SK-N-SH (cell line): ENCODE measurements at regions not wholly inside any gene's neighbourhood (a gene's known extent, or its start where the extent isn't known, plus 50 kb on each side); places are given as distances from the start of the nearest gene placed in this dataset.

Experiments
- CTCF ChIA-PET: fragments of 300-600, 350-600 bp; formaldehyde crosslinking; extraction: SDS; loops from one replicate; lab custom pipeline; 2021; lab: Yijun Ruan, JAX
- POLR2A ChIA-PET: fragments of 350-600 bp; sonication (Branson Sonifier 250); formaldehyde crosslinking; extraction: SDS; loops from one replicate; lab custom pipeline; 2020; ENCODE audit warnings: antibody characterized with exemption, inconsistent platforms; lab: Yijun Ruan, JAX
- DNase-seq: peaks from one replicate; pipeline ENCODE4 v3.0.0; 2012
- H2AFZ ChIP-seq: fragments of 200-600 bp; sonication (generic); 2 replicates; pipeline ENCODE4 v1.8.1; 2016; ENCODE audit warnings: antibody characterized with exemption, mild to moderate bottlenecking, low read depth
- H3F3A ChIP-seq: fragments of 200-600 bp; sonication (generic); replicated peaks from 2 replicates; pipeline ENCODE3; 2016; ENCODE audit warnings: antibody characterized with exemption, mild to moderate bottlenecking; ENCODE audit not compliant: insufficient read depth
- H3K27ac ChIP-seq, 2 experiments: fragments of 200-500 bp in 1 of 2; fragments of 200-600 bp in 1 of 2; sonication (Bioruptor generic) in 1 of 2; sonication (generic), shearing (Covaris generic) in 1 of 2; 2 replicates each; pipeline versions ENCODE4 v1.5.1 to v1.6.1; 2014 to 2016; ENCODE audit warnings: low read depth in 2 of 2, inconsistent platforms in 1 of 2, low read length in 1 of 2, mild to moderate bottlenecking in 1 of 2, mixed read lengths in 1 of 2
- H3K27me3 ChIP-seq: fragments of 200-600 bp; sonication (generic), shearing (Covaris generic); 2 replicates; pipeline ENCODE4 v1.6.1; 2016; ENCODE audit warnings: mixed run types; ENCODE audit not compliant: insufficient read depth
- H3K36me3 ChIP-seq, 2 experiments: fragments of 200-500 bp in 1 of 2; fragments of 200-600 bp in 1 of 2; sonication (Bioruptor generic) in 1 of 2; sonication (generic) in 1 of 2; replicated peaks in 1 of 2; 2 replicates each; pipeline versions ENCODE3 to v1.5.1; 2014 to 2016; ENCODE audit warnings: low read length in 1 of 2, mild to moderate bottlenecking in 1 of 2; ENCODE audit not compliant: insufficient read depth in 2 of 2, control insufficient read depth in 1 of 2
- H3K4me1 ChIP-seq, 2 experiments: fragments of 200-500 bp in 1 of 2; fragments of 200-600 bp in 1 of 2; sonication (Bioruptor generic) in 1 of 2; sonication (generic), shearing (Covaris generic) in 1 of 2; 2 replicates each; pipeline versions ENCODE4 v1.5.1 to v1.6.1; 2014 to 2016; ENCODE audit warnings: low read depth in 1 of 2, low read length in 1 of 2, mixed run types in 1 of 2; ENCODE audit not compliant: insufficient read depth in 2 of 2, control insufficient read depth in 1 of 2
- H3K4me2 ChIP-seq: fragments of 200-600 bp; sonication (generic), shearing (Covaris generic); 2 replicates; pipeline ENCODE4 v1.6.1; 2017; ENCODE audit warnings: mixed run types
- H3K4me3 ChIP-seq, 2 experiments: fragments of 200-500 bp in 1 of 2; fragments of 200-600 bp in 1 of 2; sonication (Bioruptor generic) in 1 of 2; sonication (generic), shearing (Covaris generic) in 1 of 2; 2 replicates each; pipeline versions ENCODE4 v1.5.1 to v1.8.1; 2014 to 2016; ENCODE audit warnings: low read depth in 2 of 2, inconsistent platforms in 1 of 2, low read length in 1 of 2, mild to moderate bottlenecking in 1 of 2, mixed read lengths in 1 of 2, moderate library complexity in 1 of 2
- H3K79me2 ChIP-seq: fragments of 200-600 bp; sonication (generic); 2 replicates; pipeline ENCODE4 v1.8.1; 2017; ENCODE audit warnings: mild to moderate bottlenecking; ENCODE audit not compliant: insufficient read depth
- H3K9ac ChIP-seq: fragments of 200-600 bp; sonication (generic); 2 replicates; pipeline ENCODE4 v1.6.1; 2017; ENCODE audit warnings: mixed run types
- H3K9me2 ChIP-seq: fragments of 200-600 bp; sonication (generic); 2 replicates; pipeline ENCODE4 v1.6.1; 2017; ENCODE audit warnings: mixed run types
- H3K9me3 ChIP-seq: fragments of 200-600 bp; sonication (generic); 2 replicates; pipeline ENCODE4 v1.6.1; 2017; ENCODE audit warnings: mixed run types, mild to moderate bottlenecking, moderate library complexity
- H4K20me1 ChIP-seq: fragments of 200-600 bp; sonication (generic); 2 replicates; pipeline ENCODE4 v1.6.1; 2017; ENCODE audit warnings: mild to moderate bottlenecking, mixed run types; ENCODE audit not compliant: insufficient read depth
- CHD2 ChIP-seq: fragments of 150-350 bp; IDR thresholded peaks from 2 replicates; pipeline ENCODE4 v1.6.1; 2018; ENCODE audit warnings: low read length; ENCODE audit not compliant: partially characterized antibody
- ELF1 ChIP-seq: IDR thresholded peaks from 2 replicates; pipeline ENCODE4 v1.4.0; 2012
- EP300 ChIP-seq, 2 experiments: IDR thresholded peaks; 2 replicates each; pipeline versions ENCODE4 v1.4.0 to v1.6.1; 2012; ENCODE audit warnings: borderline replicate concordance in 1 of 2, low read depth in 1 of 2, low read length in 1 of 2
- FOSL2 ChIP-seq: IDR thresholded peaks from 2 replicates; pipeline ENCODE4 v1.4.0; 2012; ENCODE audit warnings: low read depth, mild to moderate bottlenecking, moderate library complexity, borderline replicate concordance
- GATA2 ChIP-seq: sonication (generic); formaldehyde crosslinking; IDR thresholded peaks from 2 replicates; pipeline ENCODE4 v1.5.0; 2020; ENCODE audit warnings: mild to moderate bottlenecking, missing genetic modification reagents
- JUND ChIP-seq: IDR thresholded peaks from 2 replicates; pipeline ENCODE4 v1.4.0; 2012
- MAX ChIP-seq: IDR thresholded peaks from 2 replicates; pipeline ENCODE4 v1.4.0; 2012; ENCODE audit warnings: low read depth
- MEF2A ChIP-seq: IDR thresholded peaks from 2 replicates; pipeline ENCODE4 v1.4.0; 2012; ENCODE audit warnings: low read depth, borderline replicate concordance
- NFIC ChIP-seq: IDR thresholded peaks from 2 replicates; pipeline ENCODE4 v1.4.0; 2012; ENCODE audit warnings: borderline replicate concordance
- NRF1 ChIP-seq: IDR thresholded peaks from 2 replicates; pipeline ENCODE4 v1.6.1; 2012; ENCODE audit warnings: low read depth, mild to moderate bottlenecking, low read length
- POLR2AphosphoS5 ChIP-seq: IDR thresholded peaks from 2 replicates; pipeline ENCODE4 v1.6.1; 2012; ENCODE audit warnings: low read depth, low read length
- RAD21 ChIP-seq: IDR thresholded peaks from 2 replicates; pipeline ENCODE4 v1.6.1; 2012; ENCODE audit warnings: mild to moderate bottlenecking, low read length
- RFX5 ChIP-seq: IDR thresholded peaks from 2 replicates; pipeline ENCODE4 v1.6.1; 2012; ENCODE audit warnings: mild to moderate bottlenecking, improper control_type of control experiment, low read length
- SIN3A ChIP-seq: IDR thresholded peaks from 2 replicates; pipeline ENCODE4 v1.6.1; 2012; ENCODE audit warnings: low read depth, mild to moderate bottlenecking, low read length, moderate library complexity, borderline replicate concordance
- SMC3 ChIP-seq: IDR thresholded peaks from 2 replicates; pipeline ENCODE4 v1.6.1; 2012; ENCODE audit warnings: low read depth, low read length, improper control_type of control experiment
- TAF1 ChIP-seq: IDR thresholded peaks from 2 replicates; pipeline ENCODE4 v1.6.1; 2012; ENCODE audit warnings: low read depth, mild to moderate bottlenecking, low read length, moderate library complexity, borderline replicate concordance
- TCF12 ChIP-seq: IDR thresholded peaks from 2 replicates; pipeline ENCODE4 v1.4.0; 2012
- TEAD4 ChIP-seq: IDR thresholded peaks from 2 replicates; pipeline ENCODE4 v1.4.0; 2012; ENCODE audit warnings: mild to moderate bottlenecking, borderline replicate concordance; ENCODE audit not compliant: insufficient read depth
- WGBS: methylation state at CpG from one replicate; pipeline ENCODE4 v1.1.6; 2017; ENCODE audit warnings: low lambda C conversion rate; 5-methylcytosine and 5-hydroxymethylcytosine counted together
- TF ChIP-seq, protein P1 (sequence below): IDR thresholded peaks from 2 replicates; pipeline ENCODE4 v1.4.0; 2012; ENCODE audit warnings: low read depth, borderline replicate concordance
- TF ChIP-seq, protein P2 (sequence below): fragments of 150-350 bp; IDR thresholded peaks from 2 replicates; pipeline ENCODE4 v1.6.1; 2016; ENCODE audit warnings: mild to moderate bottlenecking, low read depth, low read length
- TF ChIP-seq, protein P3 (sequence below): IDR thresholded peaks from 2 replicates; pipeline ENCODE4 v1.6.1; 2012; ENCODE audit warnings: mild to moderate bottlenecking, low read depth, low read length, moderate library complexity

GRCh38 chrX:95145848-95146490 is 1472.0 kb downstream of the FAM133A start:
- 1% methylated on average over 4 of the region's 4 CpGs for WGBS
- H3K27me3 ChIP-seq, result no peaks in the 10 kb centered on the region
- H3K27ac ChIP-seq, result no peak overlapping the region
- H3K79me2 ChIP-seq, result no peaks in the 10 kb centered on the region
- H3K9me3 ChIP-seq, result no peaks in the 10 kb centered on the region
- POLR2A ChIA-PET, result no interaction called here
- H3K4me1 ChIP-seq, result no peaks in the 10 kb centered on the region
- TF ChIP-seq SMC3, result no peak
- no peak for TF ChIP-seq JUND
- TF ChIP-seq, protein P1, sequence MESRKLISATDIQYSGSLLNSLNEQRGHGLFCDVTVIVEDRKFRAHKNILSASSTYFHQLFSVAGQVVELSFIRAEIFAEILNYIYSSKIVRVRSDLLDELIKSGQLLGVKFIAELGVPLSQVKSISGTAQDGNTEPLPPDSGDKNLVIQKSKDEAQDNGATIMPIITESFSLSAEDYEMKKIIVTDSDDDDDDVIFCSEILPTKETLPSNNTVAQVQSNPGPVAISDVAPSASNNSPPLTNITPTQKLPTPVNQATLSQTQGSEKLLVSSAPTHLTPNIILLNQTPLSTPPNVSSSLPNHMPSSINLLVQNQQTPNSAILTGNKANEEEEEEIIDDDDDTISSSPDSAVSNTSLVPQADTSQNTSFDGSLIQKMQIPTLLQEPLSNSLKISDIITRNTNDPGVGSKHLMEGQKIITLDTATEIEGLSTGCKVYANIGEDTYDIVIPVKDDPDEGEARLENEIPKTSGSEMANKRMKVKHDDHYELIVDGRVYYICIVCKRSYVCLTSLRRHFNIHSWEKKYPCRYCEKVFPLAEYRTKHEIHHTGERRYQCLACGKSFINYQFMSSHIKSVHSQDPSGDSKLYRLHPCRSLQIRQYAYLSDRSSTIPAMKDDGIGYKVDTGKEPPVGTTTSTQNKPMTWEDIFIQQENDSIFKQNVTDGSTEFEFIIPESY, result no peak
- no peak for TF ChIP-seq POLR2AphosphoS5
- TF ChIP-seq RAD21, result no peak
- TF ChIP-seq NFIC, result no peak
- TF ChIP-seq GATA2, result no peak
- TF ChIP-seq MEF2A, result no peak
- no peak for TF ChIP-seq NRF1
- no peak for TF ChIP-seq TEAD4
- no peak for TF ChIP-seq TAF1
- no peak for TF ChIP-seq SIN3A
- TF ChIP-seq, all 33 proteins: peak for 0
- no peak overlapping the region for H2AFZ ChIP-seq
- no peaks in the 10 kb centered on the region for H4K20me1 ChIP-seq
- CTCF ChIA-PET, result no interaction called here
- no peaks in the 10 kb centered on the region for H3K36me3 ChIP-seq
- no peaks in the 10 kb centered on the region for H3F3A ChIP-seq
- no peak for DNase-seq
- 0 out of 2 replicates have a peak, but pooled peaks cover 3% of the 10 kb centered on the region for H3K9me2 ChIP-seq
- H3K4me2 ChIP-seq, result no peak overlapping the region
- no peak overlapping the region for H3K4me3 ChIP-seq
- no peak overlapping the region for H3K9ac ChIP-seq

DNA sequence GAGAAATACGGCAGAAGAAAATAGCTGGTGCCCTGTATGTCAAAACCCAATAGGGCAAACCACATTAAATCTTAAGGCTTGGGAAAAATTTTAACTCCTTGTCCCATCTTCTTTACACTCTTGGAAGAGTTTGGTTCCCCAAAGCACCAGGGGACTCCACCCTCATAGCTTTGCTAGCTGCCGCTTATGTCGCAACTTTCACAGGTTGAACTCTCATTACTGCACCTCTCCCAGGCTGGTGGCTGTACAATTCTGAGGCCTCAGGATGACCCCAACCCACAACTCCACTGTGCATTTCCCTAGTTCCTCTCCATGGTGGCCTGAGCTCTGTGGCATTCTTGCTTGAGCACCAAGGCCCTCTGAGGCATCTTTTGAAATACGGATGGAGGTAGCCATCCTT is 1478.8 kb downstream of the FAM133A start:
- Histone ChIP-seq H3K4me1 (no peaks in the 10 kb centered on the region), H3K4me2 (no peak overlapping the region), H3K9ac (no peak overlapping the region), H3K9me2 (0 out of 2 replicates have a peak, but pooled peaks cover 3% of the 10 kb centered on the region), H3K79me2 (no peaks in the 10 kb centered on the region), H2AFZ (no peak overlapping the region), H3K27me3 (no peaks in the 10 kb centered on the region), H3F3A (no peaks in the 10 kb centered on the region), H3K36me3 (no peaks in the 10 kb centered on the region), H4K20me1 (no peaks in the 10 kb centered on the region), H3K4me3 (no peak overlapping the region), H3K9me3 (no peaks in the 10 kb centered on the region), H3K27ac (no peak overlapping the region)
- ChIA-PET POLR2A (no interaction called here), CTCF (no interaction called here)
- DNase-seq, result no peak
- 21% methylated on average over 4 of the region's 4 CpGs for WGBS
- TF ChIP-seq, protein P2, sequence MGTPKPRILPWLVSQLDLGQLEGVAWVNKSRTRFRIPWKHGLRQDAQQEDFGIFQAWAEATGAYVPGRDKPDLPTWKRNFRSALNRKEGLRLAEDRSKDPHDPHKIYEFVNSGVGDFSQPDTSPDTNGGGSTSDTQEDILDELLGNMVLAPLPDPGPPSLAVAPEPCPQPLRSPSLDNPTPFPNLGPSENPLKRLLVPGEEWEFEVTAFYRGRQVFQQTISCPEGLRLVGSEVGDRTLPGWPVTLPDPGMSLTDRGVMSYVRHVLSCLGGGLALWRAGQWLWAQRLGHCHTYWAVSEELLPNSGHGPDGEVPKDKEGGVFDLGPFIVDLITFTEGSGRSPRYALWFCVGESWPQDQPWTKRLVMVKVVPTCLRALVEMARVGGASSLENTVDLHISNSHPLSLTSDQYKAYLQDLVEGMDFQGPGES, result no peak
- TF ChIP-seq JUND (no peak), SIN3A (no peak), EP300 (IDR thresholded peaks at IDR 0.05; ENCODE audit: borderline replicate concordance in 1 of 2, low read depth in 1 of 2, low read length in 1 of 2) (no peak), MAX (no peak), FOSL2 (no peak), TCF12 (no peak), NFIC (no peak), TEAD4 (no peak), RFX5 (no peak), CHD2 (no peak), ELF1 (no peak)
- TF ChIP-seq, protein P3, sequence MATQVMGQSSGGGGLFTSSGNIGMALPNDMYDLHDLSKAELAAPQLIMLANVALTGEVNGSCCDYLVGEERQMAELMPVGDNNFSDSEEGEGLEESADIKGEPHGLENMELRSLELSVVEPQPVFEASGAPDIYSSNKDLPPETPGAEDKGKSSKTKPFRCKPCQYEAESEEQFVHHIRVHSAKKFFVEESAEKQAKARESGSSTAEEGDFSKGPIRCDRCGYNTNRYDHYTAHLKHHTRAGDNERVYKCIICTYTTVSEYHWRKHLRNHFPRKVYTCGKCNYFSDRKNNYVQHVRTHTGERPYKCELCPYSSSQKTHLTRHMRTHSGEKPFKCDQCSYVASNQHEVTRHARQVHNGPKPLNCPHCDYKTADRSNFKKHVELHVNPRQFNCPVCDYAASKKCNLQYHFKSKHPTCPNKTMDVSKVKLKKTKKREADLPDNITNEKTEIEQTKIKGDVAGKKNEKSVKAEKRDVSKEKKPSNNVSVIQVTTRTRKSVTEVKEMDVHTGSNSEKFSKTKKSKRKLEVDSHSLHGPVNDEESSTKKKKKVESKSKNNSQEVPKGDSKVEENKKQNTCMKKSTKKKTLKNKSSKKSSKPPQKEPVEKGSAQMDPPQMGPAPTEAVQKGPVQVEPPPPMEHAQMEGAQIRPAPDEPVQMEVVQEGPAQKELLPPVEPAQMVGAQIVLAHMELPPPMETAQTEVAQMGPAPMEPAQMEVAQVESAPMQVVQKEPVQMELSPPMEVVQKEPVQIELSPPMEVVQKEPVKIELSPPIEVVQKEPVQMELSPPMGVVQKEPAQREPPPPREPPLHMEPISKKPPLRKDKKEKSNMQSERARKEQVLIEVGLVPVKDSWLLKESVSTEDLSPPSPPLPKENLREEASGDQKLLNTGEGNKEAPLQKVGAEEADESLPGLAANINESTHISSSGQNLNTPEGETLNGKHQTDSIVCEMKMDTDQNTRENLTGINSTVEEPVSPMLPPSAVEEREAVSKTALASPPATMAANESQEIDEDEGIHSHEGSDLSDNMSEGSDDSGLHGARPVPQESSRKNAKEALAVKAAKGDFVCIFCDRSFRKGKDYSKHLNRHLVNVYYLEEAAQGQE, result no peak
